GM18861 (cell line): ENCODE measurements at regions not wholly inside any gene's neighbourhood (a gene's known extent, or its start where the extent isn't known, plus 50 kb on each side); places are given as distances from the start of the nearest gene placed in this dataset.
"Not testable (repeated sequence)": the region's sequence is repeated elsewhere in the genome, so short reads cannot be mapped to it uniquely, and the experiment has no call there.

Source experiments
- ATAC-seq: cut with Tn5 transposase; IDR thresholded peaks from one replicate; pipeline ENCODE4 v1.9.1; 2021; ENCODE audit not compliant: unreplicated experiment

DNA sequence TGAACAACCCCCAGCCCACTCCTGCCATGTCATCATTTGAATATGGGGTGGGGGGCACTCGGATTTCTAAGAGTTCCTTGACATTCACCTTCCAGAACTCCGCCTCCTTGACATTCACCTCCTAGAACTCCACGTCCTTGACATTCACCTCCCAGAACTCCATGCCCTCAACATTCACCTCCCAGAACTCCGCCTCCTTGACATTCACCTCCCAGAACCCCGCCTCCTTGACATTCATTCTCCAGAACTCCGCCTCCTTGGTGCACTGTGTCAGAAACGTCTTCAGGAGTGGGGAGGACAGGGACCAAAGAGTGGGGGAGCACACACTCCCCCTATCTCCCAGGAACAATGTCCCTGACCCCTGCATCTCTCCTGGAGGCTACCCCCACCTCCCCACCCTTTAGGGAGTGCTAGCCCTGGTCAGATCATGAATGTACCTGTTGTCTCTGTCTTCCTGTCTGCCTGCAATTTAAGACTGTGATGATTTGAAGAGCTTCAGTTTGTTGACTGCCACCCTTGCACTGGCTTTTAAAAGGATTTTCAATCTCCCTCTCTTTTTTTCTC is 110.1 kb downstream of the NPTX2 start:
- ATAC-seq: no peak

DNA sequence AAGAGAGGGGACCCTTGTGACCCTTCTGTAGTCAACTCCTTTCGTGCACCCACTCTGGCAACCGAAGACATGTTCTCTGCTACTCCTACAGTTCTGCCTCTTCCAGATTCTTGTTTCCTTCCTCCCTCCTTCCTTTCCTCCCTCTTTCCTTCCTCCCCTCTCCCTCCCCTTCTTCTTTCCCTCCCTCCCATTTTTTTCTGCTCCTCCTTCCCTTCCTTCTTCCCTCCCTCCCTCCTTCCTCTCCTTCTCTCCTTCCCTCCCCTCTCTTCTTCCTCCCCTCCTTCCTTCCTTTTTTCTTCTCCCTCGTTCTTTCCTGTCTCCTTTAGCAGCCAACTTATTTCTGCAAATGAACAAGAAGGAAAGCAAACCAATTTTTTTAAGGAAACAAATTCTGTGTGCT is 111.5 kb downstream of the NPTX2 start:
- ATAC-seq: no peak

DNA sequence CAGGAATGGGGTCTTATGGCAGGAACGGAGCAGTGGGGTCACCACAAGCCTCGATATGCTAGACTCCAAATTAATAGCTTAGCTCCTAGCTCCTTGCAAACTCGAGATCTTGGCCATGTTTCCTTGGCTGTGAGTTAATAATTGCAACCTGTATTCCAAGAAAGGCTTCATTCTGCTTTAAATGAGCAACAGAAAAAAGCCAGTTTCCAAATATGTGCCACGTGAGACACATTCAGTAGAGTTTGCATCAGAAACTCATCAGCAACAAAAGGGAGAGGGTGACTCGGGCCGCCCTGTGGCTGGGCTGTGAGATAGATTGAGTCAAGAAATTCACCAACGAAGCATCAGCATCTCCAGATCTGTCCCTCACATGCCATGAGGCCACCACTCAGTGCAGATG is 112.0 kb downstream of the NPTX2 start:
- ATAC-seq: no peak

DNA sequence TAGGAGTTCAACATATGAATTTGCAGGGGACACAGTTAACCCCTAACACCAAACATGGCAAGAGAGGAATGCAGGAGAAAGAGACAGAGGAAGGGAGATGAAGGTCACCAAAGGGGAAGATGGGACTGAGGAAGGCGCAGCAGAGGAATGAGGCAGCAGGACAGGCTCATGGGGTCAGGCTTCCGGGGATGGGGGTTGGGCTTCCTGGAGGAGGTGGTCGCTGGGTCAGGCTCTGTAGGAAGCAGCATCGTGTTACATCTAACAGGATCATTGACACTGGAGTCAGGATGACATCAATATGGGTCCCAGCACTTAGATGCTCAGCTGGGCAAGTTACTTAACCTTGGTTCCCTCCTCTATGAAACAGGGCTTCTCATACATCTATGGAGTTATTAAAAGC is 113.2 kb downstream of the NPTX2 start:
- ATAC-seq: no peak

DNA sequence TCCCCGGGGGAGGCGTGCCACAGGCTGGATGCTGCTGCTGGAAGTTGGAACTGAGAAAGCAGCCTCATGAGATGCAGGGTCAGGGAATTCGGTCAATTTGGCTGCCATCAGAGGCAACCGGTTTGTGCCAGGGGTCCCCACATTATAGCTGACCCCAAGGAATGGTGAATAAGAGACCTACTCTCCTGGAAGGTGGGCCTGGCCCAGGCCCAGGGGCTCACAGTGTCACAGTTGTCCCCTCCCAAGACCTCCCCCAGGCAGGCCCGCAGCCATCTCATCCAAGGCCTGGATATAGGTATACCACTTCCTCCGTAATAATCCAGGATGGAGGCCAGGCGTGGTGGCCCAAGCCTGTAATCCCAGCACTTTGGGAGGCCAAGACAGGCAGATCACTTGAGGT is 114.6 kb downstream of the NPTX2 start:
- no peak for ATAC-seq

DNA sequence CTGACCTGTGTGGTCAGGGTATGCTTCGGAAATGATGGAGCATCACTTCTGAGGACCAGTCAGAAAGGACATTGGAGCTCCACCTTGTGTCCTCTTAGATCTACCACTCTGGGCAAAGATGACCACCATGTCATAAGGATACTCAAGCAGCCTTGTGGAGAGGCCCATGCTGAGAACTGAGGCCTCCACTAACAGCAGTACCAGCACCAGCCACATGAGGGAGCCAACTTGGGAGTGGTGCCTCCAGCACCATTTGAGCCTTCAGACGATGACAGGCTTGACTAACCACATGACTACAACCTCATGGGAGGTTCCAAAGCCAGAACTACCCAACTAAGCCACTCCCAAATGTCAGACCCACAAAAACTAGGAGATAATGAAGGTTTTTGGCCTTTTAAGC is 116.0 kb downstream of the NPTX2 start:
- no peak for ATAC-seq

DNA sequence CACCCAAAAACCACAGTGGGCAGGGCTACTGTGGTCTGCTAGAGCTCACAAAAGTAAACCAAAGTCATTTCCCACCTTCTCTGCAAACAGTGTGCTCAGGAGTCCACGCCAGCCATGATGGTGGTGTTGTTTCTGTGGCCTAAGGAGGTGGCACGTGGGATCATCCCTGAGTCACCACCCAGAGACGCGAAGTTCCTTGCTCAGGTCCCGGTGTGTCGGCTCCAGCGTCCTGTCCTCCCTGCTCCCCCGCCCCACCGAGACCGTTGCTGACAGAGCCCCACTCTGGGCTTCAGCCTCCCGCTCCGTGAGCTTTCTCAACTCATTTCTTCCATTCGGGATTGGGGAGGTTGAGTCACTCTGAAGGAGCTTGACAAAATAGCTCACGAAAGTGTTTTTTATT is 118.7 kb downstream of the NPTX2 start:
- no peak for ATAC-seq

DNA sequence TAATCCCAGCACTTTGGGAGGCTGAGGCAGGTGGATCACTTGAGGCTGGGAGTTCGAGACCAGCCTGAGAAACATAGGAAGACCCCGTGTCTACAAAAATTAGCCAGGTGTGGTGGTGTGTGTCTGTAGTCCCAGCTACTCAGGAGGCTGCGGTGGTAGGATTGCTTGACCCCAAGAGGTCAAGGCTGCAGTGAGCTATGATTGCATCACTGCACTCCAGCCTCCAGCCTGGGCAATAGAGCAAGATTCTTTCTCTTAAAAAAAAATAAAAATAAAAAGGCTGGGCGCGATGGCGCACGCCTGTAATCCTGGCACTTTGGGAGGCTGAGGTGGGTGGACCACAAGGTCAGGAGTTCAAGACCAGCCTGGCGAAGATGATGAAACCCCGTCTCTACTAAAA is 119.4 kb downstream of the NPTX2 start:
- ATAC-seq: not testable (repeated sequence)

DNA sequence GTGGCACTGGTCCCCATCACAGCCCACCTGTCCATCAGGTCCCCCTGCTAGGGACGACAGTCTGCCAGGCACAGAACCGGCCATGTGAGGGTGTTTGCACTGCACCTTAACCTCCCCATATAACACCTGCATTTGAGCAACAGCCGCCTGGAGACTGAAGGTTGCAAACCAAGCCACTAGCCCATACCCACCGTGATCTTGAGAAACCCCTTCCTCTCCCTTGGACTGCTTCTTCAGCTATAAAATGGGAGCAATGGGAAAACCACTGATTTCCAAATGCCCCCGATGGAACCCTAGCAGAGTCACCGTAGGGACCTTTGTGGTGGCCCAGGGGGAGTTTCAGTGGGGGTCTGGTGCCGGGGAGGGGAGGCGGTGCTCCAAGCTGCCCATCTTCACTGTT is 120.1 kb downstream of the NPTX2 start:
- no peak for ATAC-seq

DNA sequence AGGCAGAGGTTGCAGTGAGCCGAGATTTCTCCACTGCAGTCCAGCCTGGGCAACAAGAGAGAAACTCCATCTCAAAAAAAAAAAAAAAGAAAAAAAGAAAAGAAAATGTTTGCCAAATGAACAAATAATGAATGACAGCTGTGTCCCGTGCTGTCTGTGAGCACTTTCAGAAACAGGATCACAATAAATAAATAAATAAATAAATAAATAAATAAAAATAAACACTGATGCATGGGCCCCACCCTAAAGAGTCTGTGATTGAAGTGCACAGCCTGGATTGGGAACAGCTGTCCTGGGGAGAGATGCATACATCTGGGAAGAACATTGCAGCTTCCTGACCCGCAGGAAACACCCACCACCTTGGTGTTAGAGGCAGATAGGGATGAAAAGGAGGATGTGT is 123.6 kb downstream of the NPTX2 start:
- ATAC-seq: no peak

DNA sequence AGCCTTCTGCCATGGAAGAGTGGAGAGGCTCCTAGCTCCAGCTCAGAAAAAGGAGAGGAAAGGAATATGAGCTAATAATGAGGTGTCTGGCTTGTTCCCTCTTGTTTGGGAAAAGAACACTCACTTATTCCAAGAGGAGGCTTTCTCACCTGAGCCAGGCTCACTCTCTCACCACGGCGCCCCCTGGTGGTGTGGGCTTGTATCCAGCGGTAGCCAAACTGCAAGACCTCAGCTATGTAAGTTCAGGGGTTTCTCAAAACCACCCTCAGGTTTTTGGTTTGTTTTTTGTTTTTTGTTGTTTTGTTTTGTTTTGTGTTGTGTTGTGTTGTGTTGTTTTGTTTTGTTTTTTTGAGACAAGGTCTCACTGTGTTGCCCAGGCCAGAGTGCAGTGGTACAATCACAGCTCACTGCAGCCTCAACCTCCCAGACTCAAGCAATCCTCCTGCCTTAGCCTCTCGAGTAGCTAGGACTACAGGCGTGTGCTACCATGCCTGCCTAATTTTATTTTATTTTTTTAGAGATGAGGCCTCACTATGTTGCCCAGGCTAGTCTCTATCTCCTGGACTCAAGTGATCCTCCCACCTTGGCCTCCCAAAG is 124.0 kb downstream of the TMEM130 start:
- no peak for ATAC-seq

DNA sequence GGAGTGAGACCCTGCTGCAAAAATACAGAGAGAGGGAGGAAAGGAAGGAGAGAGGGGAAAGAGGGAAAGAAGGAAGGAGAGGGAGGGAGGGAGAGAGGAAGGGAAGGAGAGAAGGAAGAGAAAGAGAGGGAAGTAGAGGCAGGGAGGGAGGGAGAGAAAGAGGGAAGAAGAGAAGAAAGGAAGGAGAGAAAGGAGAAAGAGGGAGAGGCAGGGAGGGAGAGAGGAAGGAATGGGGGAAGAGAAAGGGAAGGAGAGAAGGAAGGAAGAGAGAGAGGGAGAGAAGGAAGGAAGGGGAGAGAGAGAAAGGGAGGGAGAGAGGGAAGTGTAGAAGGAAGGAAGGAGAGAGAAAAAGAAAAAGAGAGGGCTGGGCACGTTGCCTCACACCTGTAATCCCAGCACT is 121.7 kb downstream of the TMEM130 start:
- ATAC-seq: no peak

DNA sequence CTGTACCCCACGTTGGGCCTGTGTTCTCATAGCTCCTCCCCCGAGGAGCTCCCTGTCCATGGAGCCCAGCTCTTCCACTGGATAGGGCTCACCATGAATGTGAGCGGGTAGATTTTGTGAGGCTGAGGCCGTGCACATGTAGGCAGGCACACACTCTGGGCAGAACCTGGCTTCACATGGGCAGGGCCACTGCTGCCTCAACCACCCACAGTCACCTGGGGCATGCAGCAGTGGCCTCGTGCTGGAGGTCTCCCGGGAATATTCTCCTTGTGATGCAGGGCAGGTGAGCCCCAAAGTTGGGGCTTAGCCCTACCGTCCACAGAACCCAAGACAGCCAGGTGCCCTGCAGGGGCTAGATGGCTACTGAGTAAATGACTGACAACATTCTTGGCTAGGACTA is 116.6 kb downstream of the TMEM130 start:
- ATAC-seq: no peak

DNA sequence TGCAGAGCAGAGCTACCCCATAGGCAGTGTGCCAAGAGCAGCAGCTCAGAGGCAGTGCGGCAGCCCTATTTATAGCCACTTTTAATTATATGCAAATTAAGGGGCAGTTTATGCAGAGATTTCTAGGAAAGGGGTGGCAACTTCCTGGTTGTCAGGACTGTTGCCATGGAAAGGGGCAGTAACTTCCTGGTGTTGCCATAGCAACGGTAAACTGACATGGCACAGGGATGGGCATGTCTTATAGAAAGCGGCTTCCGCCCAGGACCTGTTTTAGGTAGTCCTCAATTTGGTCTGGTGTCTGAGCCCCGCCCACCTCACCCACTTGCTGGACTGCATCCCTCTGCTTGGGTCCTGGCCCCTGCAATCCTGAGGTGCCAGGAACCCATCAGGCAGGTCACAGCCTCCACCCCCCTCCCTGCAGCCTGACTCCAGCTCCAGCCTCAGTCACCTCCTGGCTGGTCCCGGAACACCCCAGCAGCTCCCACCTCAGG is 115.8 kb downstream of the TMEM130 start:
- no peak for ATAC-seq

DNA sequence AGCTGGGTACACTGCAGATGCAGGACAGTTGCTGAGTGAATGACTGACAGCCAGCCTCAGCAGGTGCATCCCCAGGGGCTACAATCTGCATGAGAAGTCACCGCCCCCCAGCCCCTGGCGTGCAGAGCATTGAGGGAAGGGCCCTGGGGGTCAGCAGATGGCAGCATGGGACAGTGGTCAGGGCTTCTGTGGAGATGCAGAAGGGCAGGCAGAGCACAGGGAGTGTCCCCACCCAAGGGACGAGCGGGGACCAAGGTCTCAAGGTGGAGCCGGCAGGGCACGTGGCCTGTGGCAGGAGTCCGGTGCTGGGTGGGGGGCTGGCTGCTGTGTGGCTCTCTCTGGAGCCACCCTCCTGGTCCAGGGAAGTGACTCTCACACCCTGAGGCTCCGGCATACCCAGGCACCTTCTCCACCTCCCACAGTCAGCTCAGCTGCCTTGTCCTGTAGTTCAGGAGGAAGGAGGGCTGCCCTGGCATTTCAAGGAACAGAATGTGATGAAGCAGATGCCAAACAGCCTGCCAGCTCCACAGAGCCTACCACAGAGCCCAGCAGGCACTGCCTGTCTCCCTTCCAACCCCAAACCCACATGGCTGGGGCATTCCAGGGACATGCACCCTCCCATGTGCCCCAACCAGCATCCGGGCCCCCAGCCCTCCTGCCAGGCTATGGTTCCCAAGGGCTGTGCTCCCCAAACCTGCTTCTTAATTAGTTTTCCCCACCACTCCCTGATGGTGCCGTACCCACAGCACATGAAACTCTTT is 114.5 kb downstream of the TMEM130 start:
- no peak for ATAC-seq

DNA sequence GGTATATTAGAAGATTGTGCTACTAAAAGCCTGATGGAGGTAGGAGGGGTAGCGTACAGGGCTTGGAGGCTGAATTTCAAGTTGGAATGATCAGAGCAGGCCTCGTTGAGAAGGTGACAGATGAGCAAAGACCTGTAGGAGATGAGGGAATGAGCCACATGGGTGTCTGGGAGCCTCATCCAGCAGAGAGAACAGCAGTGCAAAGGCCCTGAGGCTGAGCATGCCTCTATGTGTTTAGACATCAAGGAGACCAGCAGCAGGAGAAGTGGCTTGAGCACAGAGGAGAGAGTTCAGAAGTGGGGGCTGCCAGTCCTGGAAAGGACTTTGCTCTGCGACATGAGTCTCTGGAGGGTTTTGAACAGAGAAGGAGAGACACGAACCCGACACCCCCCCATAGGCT is 111.7 kb downstream of the TMEM130 start:
- no peak for ATAC-seq

DNA sequence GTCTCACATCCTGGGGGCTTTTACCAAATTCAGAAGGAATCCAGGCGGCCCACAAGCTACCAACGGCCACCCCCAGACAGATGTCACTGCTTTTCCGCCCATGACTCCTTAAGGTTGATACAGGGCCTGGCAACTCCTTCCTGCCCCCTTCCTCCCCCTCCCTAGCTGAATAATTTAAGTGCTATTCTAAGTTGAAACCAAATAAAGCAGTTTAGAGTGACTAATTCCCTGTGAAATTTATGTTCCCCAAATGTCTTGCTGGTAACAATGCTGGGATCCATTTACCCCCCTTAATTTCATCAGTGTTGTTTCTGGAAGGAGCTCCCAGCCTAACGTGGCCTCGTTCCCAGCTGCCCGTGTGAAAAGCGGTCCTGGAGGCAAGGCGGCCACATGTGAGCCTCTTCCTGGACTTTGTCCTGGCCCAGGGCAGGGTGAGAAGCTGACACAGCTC is 109.6 kb downstream of the TMEM130 start:
- ATAC-seq: no peak

DNA sequence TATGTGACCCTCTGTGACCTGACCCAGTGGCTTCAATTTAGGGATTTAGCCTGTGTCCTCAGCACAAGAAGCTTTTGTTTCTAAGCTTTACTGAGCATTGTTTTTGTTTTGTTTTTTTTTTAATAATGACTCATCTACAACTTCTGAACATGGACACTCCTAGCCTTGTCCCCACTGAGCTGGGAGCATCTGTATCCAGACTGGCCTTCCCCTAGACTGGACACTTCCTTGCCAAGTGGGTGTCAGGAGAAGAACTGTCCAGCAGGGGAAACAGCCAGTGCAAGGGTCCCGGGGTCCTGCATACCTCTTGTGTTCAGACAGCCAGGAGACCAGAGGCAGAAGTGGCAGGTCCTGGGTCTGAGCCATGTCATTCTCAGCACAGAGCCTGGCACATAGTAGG is 108.6 kb downstream of the TMEM130 start:
- no peak for ATAC-seq

DNA sequence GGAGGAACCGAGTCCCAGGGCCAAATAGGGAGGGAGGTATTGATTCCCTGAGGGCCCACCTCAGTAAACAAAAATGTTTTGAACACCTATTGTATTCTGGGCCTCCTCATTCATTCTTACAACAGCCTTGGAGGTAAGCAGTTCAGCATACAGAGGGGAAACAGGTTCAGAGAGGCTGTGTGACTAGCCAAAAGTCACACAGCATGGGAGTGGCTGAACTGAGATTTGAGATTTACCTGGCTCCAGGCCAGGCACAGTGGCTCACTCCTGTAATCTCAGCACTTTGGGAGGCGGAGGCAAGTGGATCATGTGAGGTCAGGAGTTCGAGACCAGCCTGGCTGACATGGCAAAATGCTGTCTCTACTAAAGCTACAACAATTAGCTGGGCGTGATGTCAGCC is 107.2 kb downstream of the TMEM130 start:
- no peak for ATAC-seq

DNA sequence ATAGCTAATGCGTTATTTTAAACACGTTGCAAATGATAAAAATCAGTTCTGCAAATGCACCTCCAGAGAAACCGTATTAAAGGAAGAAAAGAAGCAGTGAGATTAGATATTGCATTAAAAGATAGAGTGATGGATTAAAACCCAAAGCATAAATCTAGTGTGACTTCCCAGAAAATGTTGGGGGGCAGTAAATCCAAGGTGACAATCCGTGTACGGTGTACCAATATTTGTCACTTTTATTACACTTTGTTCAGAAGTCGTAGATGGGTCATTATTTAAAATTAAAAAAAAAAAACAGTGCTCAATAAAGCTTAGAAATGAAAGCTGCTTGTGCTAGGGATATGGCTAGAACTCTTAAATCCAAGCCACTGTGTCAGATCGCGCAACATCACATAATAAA is 106.4 kb downstream of the TMEM130 start:
- no peak for ATAC-seq

DNA sequence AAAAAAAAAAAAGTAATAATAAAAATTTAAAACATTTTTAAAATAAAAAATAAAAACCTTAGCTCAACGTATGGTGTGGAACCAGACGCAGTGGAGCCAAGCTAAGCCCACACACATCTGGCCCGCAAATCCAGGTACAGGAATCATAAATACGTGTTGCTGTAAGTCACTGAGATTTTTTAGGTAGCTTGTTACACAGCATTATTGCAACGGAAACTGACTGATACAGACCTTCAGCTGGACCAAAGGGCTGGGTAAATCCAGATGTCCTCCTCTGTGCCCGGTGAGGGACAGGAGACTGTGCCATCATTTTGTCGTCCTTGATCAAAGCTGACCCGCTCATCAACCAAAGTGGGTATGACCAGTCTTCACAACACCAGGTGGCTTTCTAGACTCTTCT is 104.9 kb downstream of the TMEM130 start:
- ATAC-seq: no peak

DNA sequence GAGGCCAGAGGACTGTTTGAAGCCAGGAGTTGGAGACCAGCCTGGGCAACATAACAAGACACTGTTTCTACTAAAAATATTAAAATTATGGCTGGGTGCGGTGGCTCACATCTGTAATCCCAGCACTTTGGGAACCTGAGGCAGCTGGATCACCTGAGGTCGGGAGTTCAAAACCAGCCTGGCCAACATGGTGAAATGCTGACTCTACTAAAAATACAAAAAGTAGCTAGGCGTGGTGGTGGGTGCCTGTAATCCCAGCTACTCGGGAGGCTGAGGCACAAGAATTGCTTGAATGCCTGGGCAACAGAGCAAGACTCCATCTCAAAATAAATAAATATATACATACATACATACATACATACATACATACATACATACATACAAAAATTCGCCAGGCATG is 99.7 kb downstream of the TMEM130 start:
- ATAC-seq: not testable (repeated sequence)
